NCI-H128 (cell line): ENCODE measurements at regions not wholly inside any gene's neighbourhood (a gene's known extent, or its start where the extent isn't known, plus 50 kb on each side); places are given as distances from the start of the nearest gene placed in this dataset.

Experiments used
- DNase-seq: peaks from one replicate; lab custom pipeline; 2025; ENCODE audit not compliant: unreplicated experiment; lab: John Stamatoyannopoulos, UW

DNA sequence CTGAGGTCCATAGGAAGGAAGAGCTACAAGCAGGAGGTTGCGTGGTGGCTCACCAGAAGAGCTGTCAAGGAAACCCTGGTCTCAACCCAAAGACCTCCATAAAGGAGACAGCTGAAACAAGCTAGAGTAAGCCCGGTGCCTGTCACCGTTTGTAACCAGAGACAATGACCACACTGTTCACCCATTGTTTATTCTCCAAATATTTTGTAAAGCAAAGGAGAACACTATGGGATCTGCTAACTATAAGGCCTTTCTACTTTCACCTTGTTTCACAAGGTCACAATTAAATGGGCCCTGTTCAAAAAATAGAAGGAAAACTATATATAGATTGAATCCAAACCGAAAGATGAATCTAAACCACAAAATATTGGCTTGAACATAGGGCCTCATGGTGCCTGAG lies 128.9 kb upstream of the TPRG1 start:
- no peak for DNase-seq

DNA sequence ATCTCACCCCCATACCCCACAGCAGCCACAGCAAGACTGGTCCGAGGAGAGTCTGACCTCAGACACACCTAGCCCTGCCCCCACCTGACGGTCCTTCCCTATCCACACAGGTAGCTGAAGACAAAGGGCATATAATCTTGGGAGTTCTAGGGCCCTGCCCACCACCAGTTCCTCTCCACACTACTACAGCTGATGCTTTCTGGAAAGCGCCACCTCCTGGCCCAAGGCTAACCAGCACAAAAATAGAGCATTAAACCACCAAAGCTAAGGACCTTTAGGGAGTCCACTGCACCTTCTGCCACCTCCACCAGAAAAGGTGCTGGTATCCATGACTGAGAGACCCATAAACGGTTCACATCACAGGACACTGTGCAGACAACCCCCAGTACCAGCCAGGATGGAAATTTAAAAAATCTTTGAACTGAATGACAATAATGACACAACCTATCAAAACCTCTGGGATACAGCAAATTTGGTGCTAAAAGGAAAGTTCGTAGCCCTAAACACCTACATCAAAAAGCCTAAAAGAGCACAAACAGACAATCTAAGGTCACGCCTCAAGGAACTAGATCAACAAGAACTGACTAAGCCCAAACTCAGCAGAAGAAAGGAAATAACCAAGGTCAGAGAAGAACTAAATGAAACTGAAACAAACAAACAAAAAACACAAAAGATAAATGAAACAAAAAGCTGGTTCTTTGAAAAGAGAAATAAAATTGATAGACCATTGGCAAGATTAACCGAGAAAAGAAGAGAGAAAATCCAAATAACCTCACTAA lies 122.1 kb upstream of the TPRG1 start:
- DNase-seq = no peak

- DNase-seq = no peak
Measured at GRCh38 chr3:189053322-189053721, 118.4 kb upstream of the TPRG1 start.

DNA sequence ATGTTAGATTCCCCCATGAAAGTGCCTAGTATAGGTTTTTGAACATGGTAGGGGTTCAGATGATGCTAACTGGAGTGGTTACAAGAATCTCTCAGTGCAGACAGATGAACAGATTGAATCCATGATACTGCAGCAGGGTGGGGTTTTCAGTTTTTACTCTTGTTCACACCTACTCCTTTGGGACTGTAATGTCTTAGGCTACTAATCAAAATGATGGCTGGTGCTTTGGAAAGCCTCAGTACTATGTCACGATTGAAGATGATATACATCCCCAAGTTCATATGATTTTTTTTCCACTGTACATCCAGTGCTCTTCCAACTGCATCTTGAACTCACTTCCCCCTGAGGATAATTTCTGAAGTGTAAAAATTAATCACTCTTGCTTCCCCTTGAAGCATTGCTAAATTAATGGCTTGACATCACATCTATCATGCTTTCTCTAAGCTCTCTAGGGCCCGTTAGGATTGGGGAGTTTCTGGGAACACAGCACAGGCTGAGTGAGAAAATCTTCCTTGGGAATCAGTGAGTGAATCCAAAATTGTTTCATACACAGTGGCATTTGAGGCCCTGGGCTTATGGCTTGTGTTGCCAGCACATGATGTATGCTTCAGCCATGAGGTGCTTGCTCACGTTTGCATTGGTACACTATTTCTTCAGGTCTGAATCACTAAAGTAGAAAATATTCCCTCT lies 115.0 kb upstream of the TPRG1 start:
- DNase-seq = no peak

DNA sequence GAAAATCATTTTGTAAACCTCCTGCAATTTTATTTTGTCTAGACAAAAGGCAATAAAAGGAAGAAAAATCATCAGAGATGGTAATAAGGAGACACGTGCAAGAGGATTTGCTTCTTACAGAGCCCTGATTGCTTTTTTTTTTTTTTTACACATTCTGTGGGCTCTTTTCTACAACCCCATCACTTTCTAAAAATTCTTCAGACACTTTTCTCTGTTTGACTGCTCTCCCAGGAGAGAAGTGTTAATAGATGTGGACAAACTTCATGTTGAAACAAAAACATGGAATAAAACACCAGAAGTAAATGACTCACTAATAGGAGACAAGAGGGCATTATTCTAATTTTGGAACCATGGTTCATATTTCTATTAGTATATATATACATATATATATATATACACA lies 114.4 kb upstream of the TPRG1 start:
- no peak for DNase-seq

DNA sequence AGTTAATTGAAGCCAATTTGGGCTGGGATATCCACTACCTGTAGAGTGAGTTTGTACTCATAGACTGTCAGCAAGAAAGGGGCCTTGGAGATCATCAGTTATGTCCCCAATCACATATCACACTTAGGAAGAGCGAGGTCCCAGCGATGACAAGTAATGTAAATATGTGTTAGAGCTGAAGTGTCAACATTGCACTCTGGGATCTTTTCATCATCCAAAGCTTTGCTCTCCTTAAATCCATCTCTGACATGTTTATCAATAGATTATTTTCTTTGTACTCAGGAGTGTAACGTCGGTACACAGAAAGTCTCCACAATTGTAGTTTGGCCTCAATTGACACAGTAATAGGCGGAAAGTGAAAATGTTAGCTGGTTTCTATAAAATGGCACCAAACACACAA lies 113.7 kb upstream of the TPRG1 start:
- no peak for DNase-seq

DNA sequence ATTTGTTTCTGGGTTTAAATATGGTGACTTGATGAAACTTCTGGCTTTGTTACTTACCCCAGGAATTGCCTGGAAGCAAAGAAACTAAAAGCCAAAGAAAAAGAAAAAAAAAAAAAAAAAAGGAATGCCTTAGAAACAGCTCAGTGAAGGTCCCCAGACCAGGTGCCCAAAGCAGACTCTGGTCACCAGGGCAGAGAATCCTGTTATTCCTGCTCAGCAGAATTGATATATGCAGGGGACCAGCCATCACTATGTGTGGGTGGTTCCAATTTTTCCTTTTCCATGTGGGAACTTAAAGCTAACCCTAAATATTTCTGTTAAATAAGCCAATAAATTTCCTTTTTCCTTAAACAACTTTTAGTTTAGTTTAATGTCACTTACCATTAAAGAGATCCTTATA lies 100.8 kb upstream of the TPRG1 start:
- DNase-seq = no peak

GRCh38 chr3:189071446-189071845 lies 100.3 kb upstream of the TPRG1 start:
- no peak for DNase-seq

DNA sequence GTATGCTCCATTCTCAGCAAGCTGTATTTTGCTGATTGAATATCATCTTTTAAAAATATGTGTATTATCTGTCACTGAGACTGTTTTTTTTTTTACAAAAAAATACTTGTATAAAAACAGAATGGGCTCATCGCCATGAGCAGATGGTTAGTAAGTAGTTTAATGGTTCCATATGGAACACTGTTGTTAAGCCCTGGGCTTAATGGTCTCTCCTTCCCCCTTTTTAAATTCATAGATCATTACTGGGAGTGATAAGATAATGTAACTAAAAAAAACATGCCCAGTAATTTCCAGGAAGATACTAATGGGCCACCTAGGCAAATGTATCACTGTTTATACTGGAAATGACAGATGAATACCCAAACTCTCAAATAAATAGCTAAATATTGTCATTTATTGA lies 95.3 kb upstream of the TPRG1 start:
- DNase-seq = no peak

- no peak for DNase-seq
Measured at GRCh38 chr3:189080745-189081144, 91.0 kb upstream of the TPRG1 start.

GRCh38 chr3:189082666-189083427 lies 88.9 kb upstream of the TPRG1 start:
- DNase-seq = no peak

DNA sequence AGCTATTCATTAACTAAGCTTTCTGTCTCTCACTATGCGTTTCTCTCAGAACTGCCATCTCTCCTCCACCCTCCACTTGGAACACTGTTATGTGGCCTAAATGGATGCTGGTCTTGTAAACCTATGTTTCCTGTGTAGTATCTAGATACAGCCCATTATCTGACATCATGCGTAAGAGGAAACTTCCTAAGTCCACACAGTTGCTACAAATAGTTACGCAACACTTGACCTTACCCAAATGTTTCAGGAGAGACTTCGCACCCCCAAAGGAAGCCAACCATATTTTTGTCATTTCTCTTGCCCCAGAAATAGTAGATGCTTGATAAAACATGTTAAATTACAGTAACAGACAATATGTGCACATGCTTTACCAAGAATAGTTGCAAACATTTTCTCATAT lies 87.2 kb upstream of the TPRG1 start:
- DNase-seq = no peak

DNA sequence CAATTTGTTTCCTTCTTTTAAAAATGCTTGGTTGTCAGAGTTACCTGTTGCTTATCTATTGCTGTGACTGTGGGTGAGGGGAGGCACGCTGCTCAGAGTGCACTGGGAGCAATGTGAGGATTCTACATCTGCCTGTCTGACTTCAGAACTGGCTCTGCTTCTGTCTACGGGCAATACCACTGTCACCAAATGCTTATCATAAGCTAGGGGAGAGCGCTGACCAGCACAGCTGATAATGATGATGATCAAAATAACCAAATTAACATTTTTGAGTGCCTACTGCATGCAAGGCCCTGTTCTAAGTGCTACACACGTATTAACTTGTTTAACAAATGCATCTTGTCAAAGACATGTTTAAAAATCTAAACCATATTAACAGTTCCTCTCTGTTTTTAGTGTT lies 79.2 kb upstream of the TPRG1 start:
- DNase-seq = no peak

GRCh38 chr3:189094539-189094938 lies 77.2 kb upstream of the TPRG1 start:
- no peak for DNase-seq

GRCh38 chr3:189096092-189096491 lies 75.7 kb upstream of the TPRG1 start:
- DNase-seq = no peak

DNA sequence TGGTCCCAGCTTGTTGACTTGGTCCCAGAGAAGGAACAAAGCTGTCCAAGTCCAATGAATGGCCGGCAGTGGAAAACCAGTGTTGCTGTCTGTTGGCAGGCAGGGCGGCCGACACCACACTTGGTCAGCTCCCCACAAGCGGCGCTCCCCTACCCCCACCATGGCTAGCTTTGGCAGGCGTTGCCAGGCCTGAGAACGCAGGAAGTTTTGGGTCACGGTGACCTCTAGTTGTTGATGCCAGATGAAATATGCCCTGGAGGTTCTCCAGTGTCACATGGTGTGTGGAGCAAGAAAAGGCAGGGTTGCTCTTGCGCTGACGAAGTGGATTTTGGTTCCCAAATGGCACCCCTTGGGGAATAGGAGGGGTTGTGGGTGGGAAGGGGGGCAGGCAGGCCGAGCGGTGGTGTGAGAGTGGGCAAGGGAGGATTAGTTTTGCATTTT lies 72.7 kb upstream of the TPRG1 start:
- DNase-seq = no peak

GRCh38 chr3:189099505-189100290 lies 72.1 kb upstream of the TPRG1 start:
- no peak for DNase-seq

GRCh38 chr3:189100866-189101265 lies 70.9 kb upstream of the TPRG1 start:
- DNase-seq = no peak

- DNase-seq = no peak
Measured at GRCh38 chr3:189101594-189101993, 70.2 kb upstream of the TPRG1 start.

GRCh38 chr3:189103208-189103607 lies 68.6 kb upstream of the TPRG1 start:
- no peak for DNase-seq

- DNase-seq = no peak
Measured at GRCh38 chr3:189108067-189108466, 63.7 kb upstream of the TPRG1 start.
